Ectodermal cell (in vitro differentiated cells): ENCODE measurements at regions not wholly inside any gene's neighbourhood (a gene's known extent, or its start where the extent isn't known, plus 50 kb on each side); places are given as distances from the start of the nearest gene placed in this dataset.

Experiments used
- H3K27ac ChIP-seq: 2 replicates; pipeline ENCODE4 v1.7.0; 2013; ENCODE audit warnings: mild to moderate bottlenecking, low read depth, low read length; ENCODE audit not compliant: insufficient read depth, poor library complexity, severe bottlenecking
- H3K27me3 ChIP-seq: 2 replicates; pipeline ENCODE4 v1.7.0; 2013; ENCODE audit warnings: mild to moderate bottlenecking, low read length; ENCODE audit not compliant: insufficient read depth, control insufficient read depth, poor library complexity, severe bottlenecking
- H3K36me3 ChIP-seq: one replicate; pipeline ENCODE4 v1.7.0; 2013; ENCODE audit warnings: low read length; ENCODE audit not compliant: control insufficient read depth, insufficient read depth
- H3K4me1 ChIP-seq: one replicate; pipeline ENCODE4 v1.7.0; 2013; ENCODE audit warnings: low read length; ENCODE audit not compliant: control insufficient read depth, insufficient read depth
- H3K4me3 ChIP-seq: 2 replicates; pipeline ENCODE4 v1.7.0; 2013; ENCODE audit warnings: low read depth, low read length, control low read depth; ENCODE audit not compliant: insufficient read depth
- H3K9me3 ChIP-seq: 2 replicates; pipeline ENCODE4 v1.7.0; 2013; ENCODE audit warnings: mild to moderate bottlenecking, low read length, moderate library complexity; ENCODE audit not compliant: control insufficient read depth
- WGBS, 2 experiments: methylation state at CpG; one replicate each; pipeline ENCODE4 v1.1.7; 2013; ENCODE audit warnings: missing lambda C conversion rate in 2 of 2; 5-methylcytosine and 5-hydroxymethylcytosine counted together

- peaks cover 12% of the 10 kb centered on the region for H3K4me1 ChIP-seq
- no peak overlapping the region for H3K27ac ChIP-seq
- WGBS, 2 experiments, result 97 to 100% methylated on average over 2 of the region's 2 CpGs
Measured at GRCh38 chr2:57793310-57793709, 253.3 kb upstream of the VRK2 start.

GRCh38 chr2:57796527-57796926, 250.1 kb upstream of the VRK2 start:
- WGBS, 2 experiments, result 0% methylated on average over 2 of the region's 2 CpGs
- peaks cover 12% of the 10 kb centered on the region for H3K4me1 ChIP-seq
- peaks cover 4% of the 10 kb centered on the region for H3K9me3 ChIP-seq
- H3K4me3 ChIP-seq, result no peak overlapping the region
- peak overlapping the region; percentile 78 for H3K27ac ChIP-seq
- H3K36me3 ChIP-seq, result no peaks in the 10 kb centered on the region
- H3K27me3 ChIP-seq, result no peaks in the 10 kb centered on the region

More at GRCh38 chr2:57793310-57793709, 253.3 kb upstream of the VRK2 start:
- Histone ChIP-seq H3K9me3 (no peaks in the 10 kb centered on the region), H3K4me3 (no peak overlapping the region), H3K27me3 (no peaks in the 10 kb centered on the region), H3K36me3 (no peaks in the 10 kb centered on the region)

- no peak overlapping the region for H3K27ac ChIP-seq
- peaks cover 4% of the 10 kb centered on the region for H3K9me3 ChIP-seq
- H3K4me1 ChIP-seq, result peaks cover 12% of the 10 kb centered on the region
- H3K36me3 ChIP-seq, result no peaks in the 10 kb centered on the region
- no peak overlapping the region for H3K4me3 ChIP-seq
- H3K27me3 ChIP-seq, result no peaks in the 10 kb centered on the region
Measured at GRCh38 chr2:57798346-57798745, 248.3 kb upstream of the VRK2 start.

GRCh38 chr2:57802243-57802642, 244.4 kb upstream of the VRK2 start:
- Histone ChIP-seq H3K4me1 (no peaks in the 10 kb centered on the region), H3K4me3 (no peak overlapping the region), H3K36me3 (no peaks in the 10 kb centered on the region), H3K27me3 (no peaks in the 10 kb centered on the region), H3K27ac (no peak overlapping the region), H3K9me3 (peaks cover 4% of the 10 kb centered on the region)
- 95 to 98% methylated on average over 13 to 14 of the region's 14 CpGs for WGBS, 2 experiments

- no peaks in the 10 kb centered on the region for H3K4me1 ChIP-seq
- H3K27ac ChIP-seq, result no peak overlapping the region
- no peaks in the 10 kb centered on the region for H3K36me3 ChIP-seq
- WGBS, 2 experiments, result 93% methylated on average over 2 of the region's 2 CpGs
- no peak overlapping the region for H3K4me3 ChIP-seq
- no peaks in the 10 kb centered on the region for H3K9me3 ChIP-seq
- no peaks in the 10 kb centered on the region for H3K27me3 ChIP-seq
Measured at GRCh38 chr2:57804971-57805370, 241.6 kb upstream of the VRK2 start.

- Histone ChIP-seq H3K9me3 (no peaks in the 10 kb centered on the region), H3K4me1 (no peaks in the 10 kb centered on the region), H3K27ac (no peak overlapping the region), H3K27me3 (no peaks in the 10 kb centered on the region), H3K4me3 (no peak overlapping the region), H3K36me3 (no peaks in the 10 kb centered on the region)
- 67% methylated on average over 1 of the region's 1 CpG; no CpG with 5 or more reads in 1 of the 2 experiments for WGBS, 2 experiments
Measured at GRCh38 chr2:57806449-57806968, 240.1 kb upstream of the VRK2 start.

GRCh38 chr2:57809230-57809629, 237.4 kb upstream of the VRK2 start:
- Histone ChIP-seq H3K36me3 (no peaks in the 10 kb centered on the region), H3K27ac (no peak overlapping the region), H3K27me3 (no peaks in the 10 kb centered on the region), H3K4me1 (no peaks in the 10 kb centered on the region), H3K4me3 (no peak overlapping the region), H3K9me3 (no peaks in the 10 kb centered on the region)

GRCh38 chr2:57821088-57821487, 225.5 kb upstream of the VRK2 start:
- Histone ChIP-seq H3K27ac (no peak overlapping the region), H3K27me3 (no peaks in the 10 kb centered on the region), H3K36me3 (no peaks in the 10 kb centered on the region), H3K4me3 (no peak overlapping the region), H3K4me1 (no peaks in the 10 kb centered on the region), H3K9me3 (no peaks in the 10 kb centered on the region)
- WGBS, 2 experiments, result 100% methylated on average over 1 of the region's 1 CpG; no CpG with 5 or more reads in 1 of the 2 experiments

- H3K9me3 ChIP-seq, result no peaks in the 10 kb centered on the region
- H3K4me3 ChIP-seq, result no peak overlapping the region
- no peaks in the 10 kb centered on the region for H3K27me3 ChIP-seq
- no peaks in the 10 kb centered on the region for H3K4me1 ChIP-seq
- 91 to 92% methylated on average over 4 of the region's 4 CpGs for WGBS, 2 experiments
- no peak overlapping the region for H3K27ac ChIP-seq
- H3K36me3 ChIP-seq, result no peaks in the 10 kb centered on the region
Measured at GRCh38 chr2:57828221-57828620, 218.4 kb upstream of the VRK2 start.

- Histone ChIP-seq H3K9me3 (no peaks in the 10 kb centered on the region), H3K4me1 (no peaks in the 10 kb centered on the region), H3K36me3 (no peaks in the 10 kb centered on the region), H3K27ac (no peak overlapping the region), H3K4me3 (no peak overlapping the region), H3K27me3 (no peaks in the 10 kb centered on the region)
Measured at GRCh38 chr2:57834666-57835065, 211.9 kb upstream of the VRK2 start.

- Histone ChIP-seq H3K9me3 (no peaks in the 10 kb centered on the region), H3K27ac (no peak overlapping the region), H3K4me3 (no peak overlapping the region), H3K36me3 (no peaks in the 10 kb centered on the region), H3K4me1 (no peaks in the 10 kb centered on the region), H3K27me3 (no peaks in the 10 kb centered on the region)
- 95 to 96% methylated on average over 1 of the region's 1 CpG for WGBS, 2 experiments
Measured at GRCh38 chr2:57842531-57842930, 204.1 kb upstream of the VRK2 start.
